GM12892 (cell line): ENCODE measurements at regions not wholly inside any gene's neighbourhood (a gene's known extent, or its start where the extent isn't known, plus 50 kb on each side); places are given as distances from the start of the nearest gene placed in this dataset.

Experiments used
- POLR2A ChIP-seq: IDR thresholded peaks from 2 replicates; pipeline ENCODE4 v1.6.1; 2011; ENCODE audit warnings: low read depth, low read length, control low read depth
- POLR2AphosphoS5 ChIP-seq: IDR thresholded peaks from 2 replicates; pipeline ENCODE4 v1.6.1; 2011; ENCODE audit warnings: low read depth, low read length, control low read depth
- TAF1 ChIP-seq: IDR thresholded peaks from 2 replicates; pipeline ENCODE4 v1.6.1; 2011; ENCODE audit warnings: low read depth, mild to moderate bottlenecking, control low read depth, low read length, borderline replicate concordance

- TF ChIP-seq POLR2A (no peak), POLR2AphosphoS5 (no peak), TAF1 (no peak)
Observed at GRCh38 chr5:103990064-103990463, 427.5 kb upstream of the NUDT12 start.
